ENCODE measurements at regions not wholly inside any gene's neighbourhood (a gene's known extent, or its start where the extent isn't known, plus 50 kb on each side); places are given as distances from the start of the nearest gene placed in this dataset.

DNA sequence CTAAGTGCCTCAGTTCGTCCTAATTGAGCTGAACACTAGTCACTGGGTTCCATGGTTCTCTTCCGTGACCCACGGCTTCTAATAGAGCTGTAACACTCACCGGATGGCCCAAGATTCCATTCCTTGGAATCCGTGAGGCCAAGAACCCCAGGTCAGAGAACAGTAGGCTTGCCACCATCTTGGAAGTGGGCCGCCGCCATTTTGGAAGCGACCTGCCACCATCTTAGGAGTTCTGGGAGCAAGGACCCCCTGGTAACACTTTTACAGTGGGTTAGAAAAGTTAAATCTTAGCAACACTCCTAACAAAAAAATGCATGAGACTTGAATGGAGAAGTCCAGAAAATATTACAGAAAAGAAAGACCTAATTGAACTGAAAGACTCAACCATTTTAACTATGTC, 84.5 kb downstream of the TMEM18 start:
- Histone ChIP-seq H3K9me3 (ENCODE audit: low read length) (no peaks in the 10 kb centered on the region), H3K27ac (ENCODE audit: extremely low read length, insufficient read depth, low read length) (no peak overlapping the region), H4K20me1 (ENCODE audit: insufficient read depth, low read length) (no peaks in the 10 kb centered on the region), H3K4me1 (ENCODE audit: insufficient read depth, low read length) (no peaks in the 10 kb centered on the region), H3K4me3 (replicated peaks in 1 of 3; ENCODE audit: insufficient read depth in 1 of 3, low read depth in 2 of 3, low read length in 3 of 3) (no peak overlapping the region), H3K9ac (ENCODE audit: insufficient read depth, low read depth, low read length) (no peak overlapping the region), H3K36me3 (replicated peaks in 1 of 2; ENCODE audit: control insufficient read depth in 1 of 2, insufficient read depth in 2 of 2, low read length in 2 of 2) (no peaks in the 10 kb centered on the region), H3K27me3 (ENCODE audit: control insufficient read depth in 1 of 2, insufficient read depth in 2 of 2, low read length in 2 of 2) (peaks cover 10 to 80% of the 10 kb centered on the region in 2 experiments), H2AFZ (ENCODE audit: low read length) (no peak overlapping the region), H3K4me2 (ENCODE audit: low read depth, low read length) (no peak overlapping the region), H3K79me2 (ENCODE audit: insufficient read depth, low read length) (no peaks in the 10 kb centered on the region)
- FAIRE-seq, result no peak
- ChIA-PET CTCF (ENCODE audit: low intra/inter-chr PET ratio, low total read pairs) (no interaction called here), POLR2A (no interaction called here)
- WGBS (ENCODE audit: low lambda C conversion rate), result 40% methylated on average over 8 of the region's 8 CpGs
- BruUV-seq (replicated peaks), result no TSS peak
- intact Hi-C loops (cut with micrococcal nuclease; ENCODE audit: unreplicated experiment) (no loop called here), in situ Hi-C loops (cut with HindIII; ENCODE audit: extremely low pct_ligation_motif_present, low pct_unique_long_range_greater_than_20kb) (no loop called here)
- no peak for ATAC-seq
- no peak for DNase-seq (ENCODE audit: low spot score)
- TF ChIP-seq DPF2 (CRISPR knock-in tag; IDR thresholded peaks at IDR 0.05; ENCODE audit: borderline replicate concordance, low read depth), result no peak
- TF ChIP-seq, protein P1, sequence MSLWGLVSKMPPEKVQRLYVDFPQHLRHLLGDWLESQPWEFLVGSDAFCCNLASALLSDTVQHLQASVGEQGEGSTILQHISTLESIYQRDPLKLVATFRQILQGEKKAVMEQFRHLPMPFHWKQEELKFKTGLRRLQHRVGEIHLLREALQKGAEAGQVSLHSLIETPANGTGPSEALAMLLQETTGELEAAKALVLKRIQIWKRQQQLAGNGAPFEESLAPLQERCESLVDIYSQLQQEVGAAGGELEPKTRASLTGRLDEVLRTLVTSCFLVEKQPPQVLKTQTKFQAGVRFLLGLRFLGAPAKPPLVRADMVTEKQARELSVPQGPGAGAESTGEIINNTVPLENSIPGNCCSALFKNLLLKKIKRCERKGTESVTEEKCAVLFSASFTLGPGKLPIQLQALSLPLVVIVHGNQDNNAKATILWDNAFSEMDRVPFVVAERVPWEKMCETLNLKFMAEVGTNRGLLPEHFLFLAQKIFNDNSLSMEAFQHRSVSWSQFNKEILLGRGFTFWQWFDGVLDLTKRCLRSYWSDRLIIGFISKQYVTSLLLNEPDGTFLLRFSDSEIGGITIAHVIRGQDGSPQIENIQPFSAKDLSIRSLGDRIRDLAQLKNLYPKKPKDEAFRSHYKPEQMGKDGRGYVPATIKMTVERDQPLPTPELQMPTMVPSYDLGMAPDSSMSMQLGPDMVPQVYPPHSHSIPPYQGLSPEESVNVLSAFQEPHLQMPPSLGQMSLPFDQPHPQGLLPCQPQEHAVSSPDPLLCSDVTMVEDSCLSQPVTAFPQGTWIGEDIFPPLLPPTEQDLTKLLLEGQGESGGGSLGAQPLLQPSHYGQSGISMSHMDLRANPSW (CRISPR knock-in tag; IDR thresholded peaks at IDR 0.05; ENCODE audit: borderline replicate concordance), result no peak

- in situ Hi-C loops (cut with HindIII; ENCODE audit: extremely low pct_ligation_motif_present, low pct_unique_long_range_greater_than_20kb) (no loop called here), intact Hi-C loops (cut with micrococcal nuclease; ENCODE audit: unreplicated experiment) (no loop called here)
- Histone ChIP-seq H3K79me2 (ENCODE audit: insufficient read depth, low read length) (no peaks in the 10 kb centered on the region), H4K20me1 (ENCODE audit: insufficient read depth, low read length) (no peaks in the 10 kb centered on the region), H3K9me3 (ENCODE audit: low read length) (no peaks in the 10 kb centered on the region), H3K4me2 (ENCODE audit: low read depth, low read length) (no peak overlapping the region), H3K27ac (ENCODE audit: extremely low read length, insufficient read depth, low read length) (no peak overlapping the region), H3K4me1 (ENCODE audit: insufficient read depth, low read length) (peaks cover 10% of the 10 kb centered on the region), H3K27me3 (ENCODE audit: control insufficient read depth in 1 of 2, insufficient read depth in 2 of 2, low read length in 2 of 2) (peaks cover 12 to 79% of the 10 kb centered on the region in 2 experiments), H3K4me3 (replicated peaks in 1 of 3; ENCODE audit: insufficient read depth in 1 of 3, low read depth in 2 of 3, low read length in 3 of 3) (no peak overlapping the region), H2AFZ (ENCODE audit: low read length) (no peak overlapping the region), H3K9ac (ENCODE audit: insufficient read depth, low read depth, low read length) (no peak overlapping the region), H3K36me3 (replicated peaks in 1 of 2; ENCODE audit: control insufficient read depth in 1 of 2, insufficient read depth in 2 of 2, low read length in 2 of 2) (no peaks in the 10 kb centered on the region)
- BruUV-seq (replicated peaks), result no TSS peak
- TF ChIP-seq ZKSCAN5 (CRISPR knock-in tag; IDR thresholded peaks at IDR 0.05) (no peak), ATRX (CRISPR knock-in tag; IDR thresholded peaks at IDR 0.05; ENCODE audit: borderline replicate concordance) (no peak), TEAD2 (CRISPR knock-in tag; IDR thresholded peaks at IDR 0.05) (no peak), ZMYM4 (CRISPR knock-in tag; IDR thresholded peaks at IDR 0.05) (no peak), IRF9 (CRISPR knock-in tag; IDR thresholded peaks at IDR 0.05; ENCODE audit: borderline replicate concordance) (no peak), SIX1 (CRISPR knock-in tag; IDR thresholded peaks at IDR 0.05; ENCODE audit: borderline replicate concordance) (no peak)
- FAIRE-seq (no peak), DNase-seq (ENCODE audit: low spot score) (no peak), ATAC-seq (no peak)
- ChIA-PET CTCF (ENCODE audit: low intra/inter-chr PET ratio, low total read pairs) (no interaction called here), POLR2A (no interaction called here)
- WGBS (ENCODE audit: low lambda C conversion rate), result 21% methylated on average over 17 of the region's 19 CpGs
Measured at GRCh38 chr2:590214-591175, 86.7 kb downstream of the TMEM18 start.

Data from HepG2 (cell line).